Glutamatergic neuron (in vitro differentiated cells): ENCODE measurements at regions not wholly inside any gene's neighbourhood (a gene's known extent, or its start where the extent isn't known, plus 50 kb on each side); places are given as distances from the start of the nearest gene placed in this dataset.
A peak's percentile ranks its signal among the peaks of the same experiment; 100 is the strongest.

Source experiments
- DNase-seq: peaks from one replicate; pipeline ENCODE4 v3.0.0; 2022
- H3K27ac Mint-ChIP-seq: one replicate; pipeline ENCODE4 v1.8.0; 2020; ENCODE audit warnings: mild to moderate bottlenecking, mixed read lengths, inconsistent platforms; ENCODE audit not compliant: unreplicated experiment
- H3K27me3 Mint-ChIP-seq: one replicate; pipeline ENCODE4 v1.8.0; 2020; ENCODE audit warnings: mild to moderate bottlenecking, moderate library complexity, mixed read lengths, inconsistent platforms; ENCODE audit not compliant: unreplicated experiment
- H3K36me3 Mint-ChIP-seq: one replicate; pipeline ENCODE4 v1.8.0; 2020; ENCODE audit warnings: mild to moderate bottlenecking, mixed read lengths, inconsistent platforms; ENCODE audit not compliant: unreplicated experiment
- H3K4me1 Mint-ChIP-seq: one replicate; pipeline ENCODE4 v1.8.0; 2020; ENCODE audit warnings: mild to moderate bottlenecking, low read depth, mixed read lengths, inconsistent platforms; ENCODE audit not compliant: unreplicated experiment
- H3K4me3 Mint-ChIP-seq: one replicate; pipeline ENCODE4 v1.8.0; 2020; ENCODE audit warnings: mild to moderate bottlenecking, mixed read lengths, inconsistent platforms; ENCODE audit not compliant: unreplicated experiment
- H3K9me3 Mint-ChIP-seq: one replicate; pipeline ENCODE4 v1.8.0; 2020; ENCODE audit warnings: mild to moderate bottlenecking, moderate library complexity, mixed read lengths, inconsistent platforms; ENCODE audit not compliant: unreplicated experiment
- TF ChIP-seq, protein P1 (sequence below): fragments of 200-600 bp; sonication (generic); IDR thresholded peaks from one replicate; pipeline ENCODE4 v1.5.0; 2021; ENCODE audit not compliant: partially characterized antibody, unreplicated experiment

DNA sequence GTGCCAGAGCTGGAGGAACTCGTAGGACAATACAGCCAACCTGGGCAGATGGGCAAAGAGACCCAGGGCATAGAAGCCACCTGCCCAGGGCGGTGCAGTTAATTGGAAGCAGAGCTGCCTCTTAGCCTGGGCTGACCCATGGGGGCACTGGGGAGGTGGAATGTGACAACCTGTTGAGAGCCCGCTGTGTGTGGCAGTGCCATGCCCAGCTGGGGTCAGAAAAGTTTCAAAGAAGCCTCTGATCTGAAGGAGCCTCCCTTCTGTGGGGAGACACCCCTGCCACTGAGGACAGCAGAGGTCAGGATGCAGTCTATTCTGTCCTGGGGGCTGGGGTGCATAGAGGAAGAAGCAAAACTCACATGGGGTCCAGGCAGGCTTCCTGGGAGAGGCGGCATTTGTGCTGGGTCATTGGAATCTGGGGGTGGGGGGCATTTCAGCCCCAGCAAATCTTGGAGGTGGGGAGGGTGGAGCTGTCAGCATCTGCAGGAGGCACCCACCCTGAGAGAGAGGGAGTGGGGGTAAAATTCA lies 176.1 kb upstream of the CIBAR2 start:
- Mint-ChIP-seq H3K9me3 (peaks cover 19% of the 10 kb centered on the region), H3K36me3 (no peaks in the 10 kb centered on the region), H3K4me1 (peaks cover 46% of the 10 kb centered on the region), H3K27ac (peak overlapping the region; percentile 97), H3K4me3 (no peak overlapping the region), H3K27me3 (peaks cover 21% of the 10 kb centered on the region)
- no peak for DNase-seq
- TF ChIP-seq, protein P1, sequence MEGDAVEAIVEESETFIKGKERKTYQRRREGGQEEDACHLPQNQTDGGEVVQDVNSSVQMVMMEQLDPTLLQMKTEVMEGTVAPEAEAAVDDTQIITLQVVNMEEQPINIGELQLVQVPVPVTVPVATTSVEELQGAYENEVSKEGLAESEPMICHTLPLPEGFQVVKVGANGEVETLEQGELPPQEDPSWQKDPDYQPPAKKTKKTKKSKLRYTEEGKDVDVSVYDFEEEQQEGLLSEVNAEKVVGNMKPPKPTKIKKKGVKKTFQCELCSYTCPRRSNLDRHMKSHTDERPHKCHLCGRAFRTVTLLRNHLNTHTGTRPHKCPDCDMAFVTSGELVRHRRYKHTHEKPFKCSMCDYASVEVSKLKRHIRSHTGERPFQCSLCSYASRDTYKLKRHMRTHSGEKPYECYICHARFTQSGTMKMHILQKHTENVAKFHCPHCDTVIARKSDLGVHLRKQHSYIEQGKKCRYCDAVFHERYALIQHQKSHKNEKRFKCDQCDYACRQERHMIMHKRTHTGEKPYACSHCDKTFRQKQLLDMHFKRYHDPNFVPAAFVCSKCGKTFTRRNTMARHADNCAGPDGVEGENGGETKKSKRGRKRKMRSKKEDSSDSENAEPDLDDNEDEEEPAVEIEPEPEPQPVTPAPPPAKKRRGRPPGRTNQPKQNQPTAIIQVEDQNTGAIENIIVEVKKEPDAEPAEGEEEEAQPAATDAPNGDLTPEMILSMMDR: no peak

DNA sequence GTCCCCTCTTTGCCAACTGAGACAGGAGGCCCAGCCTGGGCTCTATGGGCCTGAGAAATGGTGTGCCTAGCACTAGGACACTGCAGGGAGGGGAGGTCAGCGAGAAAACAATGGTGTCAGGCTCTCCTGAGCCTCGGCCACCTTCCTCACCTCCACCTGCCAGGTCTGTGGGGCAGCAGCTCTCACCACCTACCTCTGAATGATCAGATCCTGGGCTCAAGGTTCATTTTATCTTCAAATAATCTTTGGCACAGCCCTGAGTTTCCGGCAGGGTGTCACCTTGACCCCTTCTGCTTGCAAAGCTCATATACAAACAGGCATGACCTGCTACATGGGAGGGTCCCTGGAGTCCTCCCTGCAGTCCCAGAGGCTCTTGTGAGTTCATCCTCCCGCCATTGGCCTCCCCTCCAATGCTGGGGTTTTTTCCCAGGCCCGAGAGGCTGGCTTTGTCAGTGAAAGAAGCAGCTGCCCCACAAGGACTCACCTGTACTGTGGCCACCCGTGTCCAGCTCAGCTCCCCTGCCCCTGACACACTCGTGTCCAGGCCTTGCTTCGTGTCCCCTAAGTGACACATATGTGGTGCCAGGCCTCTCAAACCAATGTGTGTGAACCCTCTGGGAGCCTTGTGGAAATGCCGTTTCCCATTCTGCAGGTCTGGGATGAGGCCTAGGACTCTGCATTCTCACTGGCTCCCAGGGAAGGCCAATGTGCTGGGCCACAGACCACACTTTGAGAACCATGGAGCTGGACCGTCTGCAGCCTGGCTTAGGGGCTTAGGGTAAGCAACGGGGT lies 176.8 kb upstream of the CIBAR2 start:
- DNase-seq: peak; percentile 17
- Mint-ChIP-seq H3K4me3 (no peak overlapping the region), H3K27me3 (peaks cover 21% of the 10 kb centered on the region), H3K9me3 (peaks cover 21% of the 10 kb centered on the region), H3K36me3 (no peaks in the 10 kb centered on the region), H3K4me1 (peaks cover 50% of the 10 kb centered on the region), H3K27ac (peak overlapping the region; percentile 97)
- TF ChIP-seq, protein P1: no peak

DNA sequence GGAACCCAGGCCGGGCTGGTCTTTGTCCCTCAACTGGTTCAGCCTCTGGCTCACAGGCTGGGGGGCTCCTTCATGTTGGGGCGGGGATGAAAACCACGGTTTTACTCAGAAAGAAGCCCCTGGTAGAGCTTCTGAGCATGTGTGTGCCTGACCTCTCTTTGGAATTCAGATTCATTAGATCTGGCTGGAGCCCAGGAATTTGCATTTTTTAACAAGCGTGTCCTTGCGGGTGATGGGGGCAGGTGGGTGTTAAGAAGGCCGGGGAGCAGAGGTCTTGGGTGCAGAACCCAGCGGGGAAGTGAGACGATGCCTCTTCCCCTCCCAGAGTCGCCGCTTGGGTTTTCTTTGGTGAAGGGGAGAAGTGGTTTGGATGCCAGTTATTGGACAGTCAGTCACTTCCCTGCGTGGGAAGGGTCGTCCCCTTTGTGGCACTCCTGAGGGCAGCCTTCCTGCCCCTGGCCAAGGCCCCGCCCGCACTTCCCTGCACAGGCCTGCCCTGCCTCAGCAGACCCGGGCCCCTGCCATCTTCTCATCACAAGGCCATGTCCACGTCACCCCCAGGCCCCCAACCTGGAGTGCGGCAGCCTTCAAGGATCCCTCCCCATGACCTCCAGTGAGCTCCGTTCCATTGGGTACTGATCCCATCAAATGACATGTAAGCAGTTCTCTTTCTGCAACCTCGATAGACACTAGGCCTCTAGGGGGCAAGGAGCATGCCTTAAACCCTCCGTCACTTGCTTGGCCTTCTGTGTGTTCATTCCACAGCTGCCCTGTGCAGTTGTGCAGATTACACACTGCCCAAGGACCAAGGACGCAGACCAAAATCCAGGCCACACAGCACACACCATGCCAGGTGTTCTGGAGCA lies 177.7 kb upstream of the CIBAR2 start:
- Mint-ChIP-seq H3K27me3 (peaks cover 23% of the 10 kb centered on the region), H3K36me3 (no peaks in the 10 kb centered on the region), H3K4me3 (peak overlapping the region; percentile 60), H3K27ac (peak overlapping the region; percentile 98), H3K9me3 (peaks cover 25% of the 10 kb centered on the region), H3K4me1 (peaks cover 50% of the 10 kb centered on the region)
- no peak for DNase-seq
- TF ChIP-seq, protein P1: peak; percentile 32

DNA sequence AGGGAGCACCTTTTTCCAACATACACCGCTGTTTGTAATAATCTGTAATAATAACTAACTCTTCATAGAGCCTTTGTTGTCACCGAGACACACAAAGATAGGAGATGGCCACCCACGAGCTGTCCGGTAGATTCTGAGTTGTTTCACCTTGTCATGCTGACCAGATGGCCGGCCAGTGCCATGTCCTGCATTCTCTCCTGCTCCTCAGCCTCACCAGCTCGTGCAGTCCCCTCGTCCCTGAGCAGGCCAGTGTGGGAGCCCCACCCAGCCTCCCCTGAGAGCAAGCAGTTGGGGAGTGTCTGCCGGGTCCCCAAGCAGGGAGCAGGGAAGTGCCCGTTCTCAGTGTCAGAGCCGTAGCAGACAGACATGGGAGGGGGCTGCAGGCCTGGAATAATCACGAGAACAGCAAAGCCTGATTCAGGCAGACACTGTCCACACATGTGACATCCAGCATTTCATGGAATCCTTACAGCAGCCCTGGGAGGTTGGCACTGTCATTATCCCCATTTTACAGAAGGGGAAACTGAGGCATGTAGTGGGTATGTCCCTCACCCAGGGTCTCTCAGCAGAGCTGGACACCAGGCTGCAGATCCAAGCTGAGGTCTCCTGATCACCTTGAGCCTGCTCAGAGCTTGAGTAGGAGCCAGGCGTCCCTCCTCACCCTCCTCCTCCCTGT lies 178.5 kb upstream of the CIBAR2 start:
- Mint-ChIP-seq H3K4me1 (peaks cover 54% of the 10 kb centered on the region), H3K27ac (peak overlapping the region; percentile 98), H3K36me3 (no peaks in the 10 kb centered on the region)

More for the DNA sequence above, 178.5 kb upstream of the CIBAR2 start:
- no peak for DNase-seq
- Mint-ChIP-seq H3K27me3 (peaks cover 23% of the 10 kb centered on the region), H3K4me3 (peak overlapping the region; percentile 60), H3K9me3 (peaks cover 25% of the 10 kb centered on the region)
- TF ChIP-seq, protein P1: no peak
